ENCODE measurements at regions not wholly inside any gene's neighbourhood (a gene's known extent, or its start where the extent isn't known, plus 50 kb on each side); places are given as distances from the start of the nearest gene placed in this dataset.

- no peak for TF ChIP-seq CTCF (IDR thresholded peaks at IDR 0.05)
- TF ChIP-seq POLR2A (IDR thresholded peaks at IDR 0.05) = no peak
These were observed 51.4 kb upstream of the XPA start for GRCh38 chr9:97748525-97748924.

Data from uterus (tissue), 2 donors.